ENCODE measurements at regions not wholly inside any gene's neighbourhood (a gene's known extent, or its start where the extent isn't known, plus 50 kb on each side); places are given as distances from the start of the nearest gene placed in this dataset.
"Not testable (repeated sequence)": the region's sequence is repeated elsewhere in the genome, so short reads cannot be mapped to it uniquely, and the experiment has no call there.

DNA sequence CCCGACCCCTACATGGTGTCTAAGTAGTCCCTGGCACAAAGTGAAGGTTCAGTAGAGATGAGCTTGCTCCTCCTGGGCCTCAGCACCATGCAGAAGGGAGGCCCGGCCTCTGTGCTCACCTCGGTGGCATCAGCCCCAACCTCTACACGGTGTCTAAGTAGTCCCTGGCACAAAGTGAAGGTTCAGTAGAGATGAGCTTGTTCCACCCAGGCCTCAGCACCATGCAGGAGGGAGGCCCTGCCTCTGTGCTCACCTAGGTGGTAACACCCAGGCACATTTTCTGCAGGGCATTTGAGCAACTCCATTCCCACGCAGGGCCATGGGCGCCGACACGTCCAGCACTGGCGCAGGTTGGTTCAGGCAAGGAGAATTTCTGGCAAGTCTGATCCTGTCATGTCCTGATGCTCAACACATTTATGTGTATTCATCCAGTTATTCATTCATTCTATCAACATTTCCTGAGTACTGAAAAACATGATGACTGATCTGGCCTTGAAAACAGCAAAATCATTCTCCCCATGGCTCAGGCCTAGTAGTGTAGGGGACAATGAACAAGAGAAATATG, 408.2 kb upstream of the MYT1L start:
- no peak for DNase-seq (ENCODE audit: low read depth)

- DNase-seq (ENCODE audit: low read depth), result no peak
Observed at GRCh38 chr2:2738684-2739083, 407.6 kb upstream of the MYT1L start.

- DNase-seq (ENCODE audit: low read depth), result no peak
Observed at GRCh38 chr2:2738276-2738675, 407.2 kb upstream of the MYT1L start.

DNA sequence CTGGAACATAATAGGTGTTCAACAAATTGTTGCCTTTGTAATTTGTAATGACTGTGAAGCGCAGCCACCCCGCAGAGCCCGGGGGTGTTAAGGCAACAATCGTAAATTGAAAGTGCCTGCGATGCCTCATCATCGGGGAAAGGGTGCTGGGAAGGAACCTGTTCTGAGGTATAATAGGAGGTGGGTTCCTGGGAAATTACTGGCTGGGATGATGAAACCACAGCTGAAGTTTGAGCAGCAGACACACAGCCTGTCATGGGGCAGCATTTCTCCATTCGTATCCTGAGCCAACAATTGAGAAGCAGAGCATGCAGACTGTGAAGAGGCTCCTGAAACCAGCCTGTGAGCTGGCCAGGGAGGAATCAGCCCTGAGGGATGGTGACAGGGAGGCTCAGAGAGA, 404.0 kb upstream of the MYT1L start:
- DNase-seq (ENCODE audit: low read depth), result no peak

GRCh38 chr2:2734308-2734707, 403.2 kb upstream of the MYT1L start:
- DNase-seq (ENCODE audit: low read depth), result no peak

DNA sequence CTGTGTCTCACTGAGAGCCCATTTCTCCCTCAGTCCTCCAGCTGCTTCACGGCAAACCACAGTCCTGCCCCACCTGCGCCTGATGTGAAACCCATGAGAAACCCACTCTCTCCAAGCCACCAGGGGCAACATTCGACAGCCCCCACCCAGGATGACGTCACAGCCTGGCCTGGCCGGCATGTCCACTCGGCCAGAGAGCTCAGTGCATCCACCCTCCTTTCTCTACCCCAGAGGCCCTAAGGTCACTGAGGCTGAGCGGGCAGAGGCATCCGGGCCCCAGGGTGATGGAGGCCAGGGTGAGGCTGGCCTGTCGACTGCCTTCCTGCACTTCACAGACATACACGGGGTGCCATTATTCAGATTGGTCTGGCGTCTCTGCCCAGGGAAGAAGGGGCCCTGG, 402.7 kb upstream of the MYT1L start:
- DNase-seq (ENCODE audit: low read depth), result no peak

DNA sequence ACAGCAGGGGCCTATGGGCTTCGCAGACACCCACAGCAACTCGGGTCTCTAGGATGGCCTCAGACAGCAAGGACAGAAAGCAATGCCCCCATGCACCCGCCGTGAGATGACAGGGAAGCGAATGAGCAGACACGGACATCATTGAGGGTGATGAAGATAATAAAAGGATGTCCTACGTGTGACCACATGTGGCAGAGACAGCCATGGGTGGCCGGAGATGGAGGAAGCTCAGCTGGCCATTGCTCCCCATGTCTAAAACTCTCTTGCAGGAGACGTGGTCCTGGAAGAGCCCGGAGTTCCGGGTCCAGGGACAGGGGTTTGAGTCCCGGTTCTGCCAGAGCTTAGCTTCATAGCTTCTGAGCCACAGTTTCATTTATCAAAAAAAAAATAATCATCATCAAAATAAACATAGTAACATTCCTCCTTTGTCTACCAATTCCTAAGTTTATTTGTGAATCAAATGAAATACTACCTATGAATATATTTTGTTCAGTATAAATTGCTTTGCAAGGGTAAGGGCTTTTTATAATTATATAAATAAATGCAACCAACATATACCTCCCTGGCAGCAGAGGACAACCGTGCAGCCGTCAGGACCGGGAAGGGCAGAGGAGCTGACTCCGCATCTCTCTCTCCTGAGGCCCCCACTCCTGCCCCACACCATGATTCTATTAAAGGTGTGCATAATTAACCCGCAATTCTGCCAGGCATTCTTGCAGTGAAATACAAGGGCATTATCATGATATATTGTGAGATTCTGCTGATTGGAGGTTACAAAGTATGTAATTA, 401.4 kb upstream of the MYT1L start:
- no peak for DNase-seq (ENCODE audit: low read depth)

DNA sequence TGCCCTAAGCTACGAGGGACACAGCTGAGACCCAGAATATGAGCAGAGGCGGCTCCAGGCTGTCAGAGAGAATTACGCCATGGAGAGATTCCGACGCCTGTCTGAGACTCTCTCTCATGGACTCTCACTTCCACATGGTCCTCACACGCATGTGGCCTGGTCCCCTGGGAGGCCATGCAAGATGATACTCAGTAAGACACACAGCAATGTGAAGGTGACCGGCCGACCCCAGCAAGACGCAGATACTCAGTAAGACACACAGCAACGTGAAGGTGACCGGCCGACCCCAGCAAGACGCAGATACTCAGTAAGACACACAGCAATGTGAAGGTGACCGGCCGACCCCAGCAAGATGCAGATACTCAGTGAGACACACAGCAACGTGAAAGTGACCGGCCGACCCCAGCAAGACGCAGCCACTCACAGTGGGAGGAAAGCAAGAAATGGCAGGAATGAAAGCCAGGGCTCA, 400.8 kb upstream of the MYT1L start:
- no peak for DNase-seq (ENCODE audit: low read depth)

GRCh38 chr2:2731101-2731815, 400.2 kb upstream of the MYT1L start:
- no peak for DNase-seq (ENCODE audit: low read depth)

- DNase-seq (ENCODE audit: low read depth), result no peak
Observed at GRCh38 chr2:2730301-2730833, 399.3 kb upstream of the MYT1L start.

- no peak for DNase-seq (ENCODE audit: low read depth)
Observed at GRCh38 chr2:2729246-2729645, 398.2 kb upstream of the MYT1L start.

- DNase-seq (ENCODE audit: low read depth), result no peak
Observed at GRCh38 chr2:2728635-2729034, 397.6 kb upstream of the MYT1L start.

GRCh38 chr2:2727876-2728511, 396.9 kb upstream of the MYT1L start:
- DNase-seq (ENCODE audit: low read depth), result no peak

DNA sequence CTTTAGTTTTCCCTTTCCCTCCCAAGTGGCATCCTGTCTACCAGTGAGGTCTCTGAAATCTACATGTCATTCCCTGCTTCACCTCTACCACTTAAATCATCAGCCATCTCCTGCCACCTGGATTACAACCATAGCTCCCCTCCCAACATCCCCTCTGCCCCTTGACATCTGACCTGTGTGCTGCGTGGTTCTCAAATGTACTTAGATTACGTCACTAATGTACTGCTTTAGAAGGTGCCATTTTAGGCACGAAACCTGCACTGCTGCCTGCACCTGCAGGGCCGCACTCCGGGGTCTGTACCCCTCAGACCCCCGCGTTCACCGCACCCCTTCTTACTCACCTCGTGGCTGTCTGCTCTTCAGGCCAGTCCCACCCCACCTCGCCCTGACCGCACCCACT, 395.1 kb upstream of the MYT1L start:
- DNase-seq (ENCODE audit: low read depth), result no peak

DNA sequence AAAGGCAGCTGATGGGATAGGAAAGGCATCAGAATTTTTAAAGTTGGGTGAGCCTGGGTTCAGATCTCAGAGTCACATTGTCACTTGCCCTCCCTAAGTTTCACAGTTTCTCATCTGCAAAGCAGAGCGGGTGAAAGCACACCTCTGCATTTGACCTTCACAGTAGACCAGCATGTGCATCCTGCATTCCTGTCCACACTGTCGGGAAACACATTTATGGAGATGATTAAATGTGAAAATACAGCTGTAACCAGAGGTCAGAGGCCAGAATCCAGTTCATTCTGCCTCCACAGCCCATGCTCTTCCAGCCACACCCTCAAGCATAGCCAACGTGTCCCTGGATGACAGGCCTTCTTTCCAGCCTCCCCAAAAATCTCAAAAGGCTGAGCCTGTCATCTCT, 392.0 kb upstream of the MYT1L start:
- no peak for DNase-seq (ENCODE audit: low read depth)

DNA sequence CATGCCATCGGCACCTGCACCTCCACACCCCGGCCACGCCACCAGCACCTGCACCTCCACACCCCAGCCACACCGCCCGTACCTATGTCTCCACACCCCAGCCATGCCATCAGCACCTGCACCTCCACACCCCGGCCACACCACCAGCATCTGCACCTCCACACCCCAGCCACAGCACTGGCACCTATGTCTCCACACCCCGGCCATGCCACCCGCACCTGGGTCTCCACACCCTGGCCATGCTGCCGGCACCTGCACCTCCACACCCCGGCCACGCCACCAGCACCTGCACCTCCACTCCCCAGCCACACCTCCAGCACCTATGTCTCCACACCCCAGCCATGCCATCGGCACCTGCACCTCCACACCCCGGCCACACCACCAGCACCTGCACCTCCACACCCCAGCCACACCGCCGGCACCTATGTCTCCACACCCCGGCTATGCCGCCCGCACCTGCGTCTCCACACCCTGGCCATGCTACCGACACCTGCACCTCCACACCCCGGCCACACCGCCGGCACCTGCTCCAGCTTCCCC, 390.3 kb upstream of the MYT1L start:
- no peak for DNase-seq (ENCODE audit: low read depth)

GRCh38 chr2:2720806-2721205, 389.7 kb upstream of the MYT1L start:
- DNase-seq (ENCODE audit: low read depth), result not testable (repeated sequence)

- DNase-seq (ENCODE audit: low read depth), result no peak
Observed at GRCh38 chr2:2720351-2720750, 389.3 kb upstream of the MYT1L start.

GRCh38 chr2:2719781-2720180, 388.7 kb upstream of the MYT1L start:
- DNase-seq (ENCODE audit: low read depth), result no peak

DNA sequence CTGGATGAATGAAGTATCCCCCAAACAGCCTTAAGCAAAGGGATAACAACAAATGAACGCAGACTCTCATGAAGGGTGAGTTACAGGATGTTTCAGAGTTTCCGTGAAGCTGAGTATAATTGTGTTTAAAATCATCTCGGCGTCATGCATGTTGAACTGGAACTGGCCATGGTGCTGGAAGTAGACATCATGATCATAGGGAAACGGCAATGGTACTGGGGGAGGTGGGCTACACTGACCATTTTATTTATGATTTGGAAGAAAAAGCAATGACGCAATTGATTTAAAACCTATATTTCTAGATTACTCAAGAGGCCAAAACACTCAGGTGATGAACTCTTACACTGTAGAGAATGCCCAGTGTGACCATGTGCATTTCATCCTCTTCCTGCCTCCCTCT, 387.9 kb upstream of the MYT1L start:
- DNase-seq (ENCODE audit: low read depth), result no peak

DNA sequence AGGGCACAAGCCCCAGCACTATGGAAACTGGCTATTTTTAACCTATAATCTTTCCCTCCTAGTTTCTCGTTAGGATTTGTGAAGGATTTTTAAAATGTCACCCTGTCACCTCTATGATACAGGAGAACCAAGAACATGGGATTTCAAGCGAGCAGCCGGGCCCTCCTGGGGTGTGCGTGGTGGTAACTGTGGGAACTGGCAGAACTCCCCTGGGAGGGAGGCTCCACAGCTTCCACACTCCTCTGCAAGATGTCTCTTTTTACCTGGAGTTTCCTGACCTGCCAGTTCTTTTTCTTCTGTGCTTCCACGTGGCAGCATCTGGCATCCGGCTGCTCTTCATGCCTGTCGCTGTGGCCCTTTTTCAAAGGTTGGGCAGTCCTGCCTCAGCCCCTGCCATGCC, 386.3 kb upstream of the MYT1L start:
- DNase-seq (ENCODE audit: low read depth), result no peak

GRCh38 chr2:2716771-2717170, 385.7 kb upstream of the MYT1L start:
- no peak for DNase-seq (ENCODE audit: low read depth)
